SU-DHL-6 (cell line): ENCODE measurements at regions not wholly inside any gene's neighbourhood (a gene's known extent, or its start where the extent isn't known, plus 50 kb on each side); places are given as distances from the start of the nearest gene placed in this dataset.

Experiments used
- H2AFZ ChIP-seq: fragments of 200-600 bp; sonication (generic); 2 replicates; pipeline ENCODE4 v1.6.1; 2014; ENCODE audit warnings: low read depth, mild to moderate bottlenecking, moderate library complexity, mixed read lengths, antibody characterized with exemption, low read length; ENCODE audit not compliant: severe bottlenecking
- H3F3A ChIP-seq: fragments of 200-600 bp; shearing (Covaris generic); 2 replicates; pipeline ENCODE4 v1.6.0; 2016; ENCODE audit warnings: antibody characterized with exemption, mild to moderate bottlenecking; ENCODE audit not compliant: insufficient read depth
- H3K27ac ChIP-seq: fragments of 200-600 bp; sonication (generic); 2 replicates; pipeline ENCODE4 v1.5.1; 2016; ENCODE audit warnings: low read depth, mild to moderate bottlenecking, low read length, moderate library complexity, mixed read lengths
- H3K27me3 ChIP-seq: fragments of 200-600 bp; sonication (generic), shearing (Covaris generic); 2 replicates; pipeline ENCODE4 v1.6.0; 2014; ENCODE audit warnings: mild to moderate bottlenecking, low read length
- H3K36me3 ChIP-seq: fragments of 200-600 bp; sonication (generic); 2 replicates; pipeline ENCODE4 v1.6.1; 2014; ENCODE audit warnings: mild to moderate bottlenecking, low read length, mixed read lengths
- H3K4me2 ChIP-seq: fragments of 300-600, 200-600 bp; shearing (Covaris generic), sonication (generic); 2 replicates; pipeline ENCODE4 v1.6.0; 2014; ENCODE audit warnings: low read length, low read depth, mild to moderate bottlenecking; ENCODE audit not compliant: poor library complexity, severe bottlenecking
- H3K4me3 ChIP-seq: fragments of 200-600 bp; sonication (generic); 2 replicates; pipeline ENCODE4 v1.5.1; 2014; ENCODE audit warnings: antibody characterized with exemption, low read length, mild to moderate bottlenecking, mixed read lengths; ENCODE audit not compliant: insufficient read depth, poor library complexity, severe bottlenecking
- H3K79me2 ChIP-seq: fragments of 200-600 bp; sonication (generic); 2 replicates; pipeline ENCODE4 v1.6.1; 2014; ENCODE audit warnings: mild to moderate bottlenecking, low read length, moderate library complexity; ENCODE audit not compliant: insufficient read depth
- H3K9ac ChIP-seq: fragments of 200-600 bp; sonication (generic); 2 replicates; pipeline ENCODE4 v1.7.0; 2014; ENCODE audit warnings: mild to moderate bottlenecking, low read length
- H3K9me2 ChIP-seq: fragments of 200-600 bp; sonication (generic); replicated peaks from 2 replicates; pipeline ENCODE4 v1.6.1; 2014; ENCODE audit warnings: low read length; ENCODE audit not compliant: insufficient read depth
- H3K9me3 ChIP-seq: fragments of 200-600 bp; sonication (generic); 2 replicates; pipeline ENCODE4 v1.6.1; 2014; ENCODE audit warnings: low read length, mixed read lengths; ENCODE audit not compliant: insufficient read depth
- H4K20me1 ChIP-seq: fragments of 200-600 bp; sonication (generic); 2 replicates; pipeline ENCODE4 v1.6.1; 2014; ENCODE audit warnings: low read depth, mild to moderate bottlenecking, antibody characterized with exemption, low read length, moderate library complexity, mixed read lengths
- CTCF ChIP-seq: fragments of 200-600 bp; sonication (generic); IDR thresholded peaks from one replicate; pipeline ENCODE4 v1.5.1; 2017; ENCODE audit warnings: antibody characterized with exemption, mild to moderate bottlenecking, low read length, moderate library complexity; ENCODE audit not compliant: insufficient read depth, poor library complexity, severe bottlenecking
- EZH2phosphoT487 ChIP-seq: fragments of 200-600 bp; sonication (generic), shearing (Covaris generic); conservative IDR thresholded peaks from 2 replicates; pipeline ENCODE4 v1.6.1; 2018; ENCODE audit warnings: mild to moderate bottlenecking, antibody characterized with exemption, low read length, moderate library complexity, mixed read lengths

DNA sequence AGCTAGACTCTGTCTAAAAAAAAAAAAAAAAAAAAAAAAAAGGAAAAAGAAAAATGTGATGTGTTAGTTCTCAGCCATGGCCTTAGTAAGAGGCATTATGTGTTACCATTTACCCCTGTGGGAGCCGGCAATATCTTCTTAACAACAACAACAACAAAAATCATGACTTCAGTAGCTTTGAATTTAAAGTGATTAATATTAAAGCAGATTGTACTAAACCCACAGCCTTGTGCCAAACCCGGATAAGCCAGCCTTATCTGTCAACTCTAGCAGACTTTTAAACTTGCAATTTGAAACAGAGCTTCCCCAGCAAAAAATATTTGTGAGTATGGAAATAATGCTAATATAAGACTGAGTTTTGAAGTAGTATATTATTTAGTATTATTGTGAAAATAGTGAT lies 462.1 kb upstream of the GNPDA2 start:
- H3K9me2 ChIP-seq = no peaks in the 10 kb centered on the region
- no peak overlapping the region for H3K4me3 ChIP-seq
- no peak for TF ChIP-seq EZH2phosphoT487
- TF ChIP-seq CTCF = no peak
- H4K20me1 ChIP-seq = no peaks in the 10 kb centered on the region
- H3K9me3 ChIP-seq = no peaks in the 10 kb centered on the region
- H3K79me2 ChIP-seq = no peaks in the 10 kb centered on the region
- no peaks in the 10 kb centered on the region for H3F3A ChIP-seq
- H3K27ac ChIP-seq = no peak overlapping the region
- no peak overlapping the region for H3K4me2 ChIP-seq
- no peaks in the 10 kb centered on the region for H3K36me3 ChIP-seq
- H3K27me3 ChIP-seq = no peaks in the 10 kb centered on the region
- no peak overlapping the region for H2AFZ ChIP-seq
- no peak overlapping the region for H3K9ac ChIP-seq

DNA sequence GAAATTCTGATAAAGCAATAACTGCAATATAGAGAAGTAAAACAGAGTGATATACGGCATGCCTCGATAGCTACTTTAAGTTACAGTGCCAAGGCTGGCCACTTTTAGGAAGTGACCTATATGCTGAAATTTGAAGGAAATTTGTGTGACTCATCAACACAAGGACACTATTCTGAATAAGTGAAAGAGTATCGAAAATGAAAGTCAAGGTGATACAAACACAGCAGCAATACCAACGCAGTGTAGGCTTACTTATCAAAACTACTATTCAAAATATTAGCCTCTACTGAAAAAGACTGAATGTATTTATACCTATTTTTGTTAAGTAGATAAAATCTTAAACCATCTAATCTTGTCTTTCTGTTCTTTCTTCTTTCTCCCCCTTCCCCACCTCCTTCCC lies 459.9 kb upstream of the GNPDA2 start:
- Histone ChIP-seq H3K4me3 (no peak overlapping the region), H4K20me1 (no peaks in the 10 kb centered on the region), H3K27ac (no peak overlapping the region), H3K4me2 (no peak overlapping the region), H2AFZ (no peak overlapping the region), H3K9me3 (no peaks in the 10 kb centered on the region), H3F3A (no peaks in the 10 kb centered on the region), H3K9me2 (no peaks in the 10 kb centered on the region), H3K79me2 (no peaks in the 10 kb centered on the region), H3K27me3 (no peaks in the 10 kb centered on the region), H3K9ac (no peak overlapping the region), H3K36me3 (no peaks in the 10 kb centered on the region)
- TF ChIP-seq EZH2phosphoT487 = no peak

- Histone ChIP-seq H3K4me2 (no peak overlapping the region), H3K27ac (no peak overlapping the region), H3K27me3 (no peaks in the 10 kb centered on the region), H3K79me2 (no peaks in the 10 kb centered on the region), H3K9me2 (no peaks in the 10 kb centered on the region), H3K9ac (no peak overlapping the region), H3F3A (no peaks in the 10 kb centered on the region), H3K9me3 (no peaks in the 10 kb centered on the region), H2AFZ (no peak overlapping the region), H3K36me3 (no peaks in the 10 kb centered on the region), H4K20me1 (no peaks in the 10 kb centered on the region), H3K4me3 (no peak overlapping the region)
- TF ChIP-seq CTCF (no peak), EZH2phosphoT487 (no peak)
These were observed 457.5 kb upstream of the GNPDA2 start for GRCh38 chr4:45183905-45184304.

- H3K27ac ChIP-seq = no peak overlapping the region
- no peak overlapping the region for H3K4me2 ChIP-seq
- no peaks in the 10 kb centered on the region for H3K9me3 ChIP-seq
- H3K36me3 ChIP-seq = no peaks in the 10 kb centered on the region
- H3K4me3 ChIP-seq = no peak overlapping the region
- H3K79me2 ChIP-seq = no peaks in the 10 kb centered on the region
- no peaks in the 10 kb centered on the region for H3K9me2 ChIP-seq
- no peaks in the 10 kb centered on the region for H4K20me1 ChIP-seq
- TF ChIP-seq EZH2phosphoT487 (no peak), CTCF (no peak)
- no peak overlapping the region for H3K9ac ChIP-seq
- no peak overlapping the region for H2AFZ ChIP-seq
- H3K27me3 ChIP-seq = no peaks in the 10 kb centered on the region
- H3F3A ChIP-seq = no peaks in the 10 kb centered on the region
These were observed 446.3 kb upstream of the GNPDA2 start for GRCh38 chr4:45172636-45173035.
